ENCODE measurements at regions not wholly inside any gene's neighbourhood (a gene's known extent, or its start where the extent isn't known, plus 50 kb on each side); places are given as distances from the start of the nearest gene placed in this dataset.

- Histone ChIP-seq H3K9me3 (ENCODE audit: insufficient read depth in 2 of 2, low read depth in 1 of 2, low read length in 1 of 2) (peaks cover 12 to 14% of the 10 kb centered on the region in 2 experiments), H2BK15ac (ENCODE audit: low read length) (no peak overlapping the region), H3K4me2 (ENCODE audit: insufficient read depth in 1 of 2, low read depth in 2 of 2, low read length in 2 of 2) (no peak overlapping the region), H3K23ac (ENCODE audit: insufficient read length) (no peak overlapping the region), H4K8ac (ENCODE audit: extremely low read depth, insufficient read depth, low read length) (no peak overlapping the region), H2AFZ (ENCODE audit: low read length) (no peak overlapping the region), H2BK20ac (ENCODE audit: low read length) (peak overlapping the region; percentile 8; the same call in 1 of the 2 replicates), H4K20me1 (replicated peaks in 1 of 2; ENCODE audit: control insufficient read depth in 1 of 2, insufficient read depth in 2 of 2, low read length in 2 of 2) (peaks cover 0 to 3% of the 10 kb centered on the region in 2 experiments), H2BK12ac (ENCODE audit: low read depth, low read length) (peak overlapping the region; percentile 11; the same call in 1 of the 2 replicates), H3K27ac (ENCODE audit: low read depth, low read length) (no peak overlapping the region), H3K14ac (ENCODE audit: insufficient read length) (no peak overlapping the region), H3K18ac (ENCODE audit: extremely low read depth, low read length) (peak overlapping the region; percentile 19; the same call in 1 of the 2 replicates), H3K79me2 (ENCODE audit: control insufficient read depth in 1 of 2, insufficient read depth in 2 of 2, low read length in 2 of 2) (no peaks in the 10 kb centered on the region), H2BK5ac (ENCODE audit: low read depth, low read length) (peak overlapping the region; percentile 16; the same call in 1 of the 2 replicates), H3K4ac (replicated peaks; ENCODE audit: insufficient read length, low read depth, low read length) (no peak overlapping the region), H3K23me2 (ENCODE audit: low read depth, low read length) (peaks cover 3% of the 10 kb centered on the region; the same call in 1 of the 2 replicates), H3K9ac (replicated peaks in 1 of 4; ENCODE audit: extremely low read depth in 1 of 4, low read depth in 3 of 4, low read length in 3 of 4) (no peak overlapping the region), H2AK5ac (ENCODE audit: low read depth, low read length) (no peak overlapping the region; the same call in 1 of the 2 replicates), H4K91ac (replicated peaks; ENCODE audit: insufficient read length, low read length) (peak overlapping the region; percentile 4), H2BK120ac (replicated peaks; ENCODE audit: low read depth, low read length) (peak overlapping the region; percentile 3), H3K56ac (replicated peaks; ENCODE audit: insufficient read length, low read depth, low read length) (no peak overlapping the region), H3K36me3 (ENCODE audit: control insufficient read depth in 2 of 4, insufficient read depth in 4 of 4, low read length in 3 of 4) (peaks cover 0 to 6% (median 0%) of the 10 kb centered on the region in 4 experiments; a peak in 2 of 8 replicates), H3K79me1 (ENCODE audit: low read depth, low read length) (no peaks in the 10 kb centered on the region), H3K27me3 (replicated peaks in 1 of 4; ENCODE audit: control insufficient read depth in 3 of 4, extremely low read depth in 1 of 4, insufficient read depth in 3 of 4, low read length in 3 of 4) (no peaks in the 10 kb centered on the region), H3K4me1 (replicated peaks in 1 of 4; ENCODE audit: control insufficient read depth in 3 of 4, insufficient read depth in 4 of 4, low read length in 3 of 4) (peaks cover 4 to 24% (median 21%) of the 10 kb centered on the region in 4 experiments; a peak in 6 of 7 replicates), H4K5ac (ENCODE audit: insufficient read length, low read depth, low read length) (no peak overlapping the region), H3K4me3 (ENCODE audit: extremely low read depth in 1 of 4, insufficient read depth in 2 of 4, low read depth in 3 of 4, low read length in 4 of 4) (no peak overlapping the region)
- ChIA-PET POLR2A (ENCODE audit: partially characterized antibody) (interaction anchor here (1.2 kb wide), 1 partner anchor 54 kb away, joined by 3 read pairs; no protein-coding TSS in a partner anchor), CTCF (ENCODE audit: partially characterized antibody) (interaction anchor here (0.7 to 1.6 kb wide), 6 partner anchors 8 to 133 kb away, joined by 3 to 6 read pairs (median 4); no protein-coding TSS in a partner anchor)
- DNase-seq (ENCODE audit: low read depth in 1 of 2, low spot score in 2 of 2) (no peak), FAIRE-seq (no peak)
- 88% methylated on average over 6 of the region's 6 CpGs; no CpG with 5 or more reads in 1 of the 2 experiments for WGBS, 2 experiments (ENCODE audit: extremely low coverage in 1 of 2, insufficient coverage in 1 of 2, insufficient read length in 1 of 2, insufficient replicate concordance in 2 of 2, low coverage in 1 of 2, low lambda C conversion rate in 2 of 2, missing lambda C conversion rate in 1 of 2)
- no peak for TF ChIP-seq BCL11A (IDR thresholded peaks at IDR 0.05; ENCODE audit: low read depth in 2 of 2, low read length in 2 of 2)
- TF ChIP-seq TAF7 (optimal IDR thresholded peaks at IDR 0.05; ENCODE audit: borderline replicate concordance, low read depth, low read length), result no peak
- TF ChIP-seq FOSL1 (IDR thresholded peaks at IDR 0.05; ENCODE audit: insufficient read depth, low read depth, low read length), result no peak
- TF ChIP-seq KDM5A (IDR thresholded peaks at IDR 0.05; ENCODE audit: low read length), result no peak
- TF ChIP-seq E2F6 (IDR thresholded peaks at IDR 0.05), result no peak
- no peak for TF ChIP-seq CBX8 (IDR thresholded peaks at IDR 0.05; ENCODE audit: borderline replicate concordance, low read depth, low read length)
- TF ChIP-seq RNF2 (IDR thresholded peaks at IDR 0.05; ENCODE audit: borderline replicate concordance, low read depth, low read length, missing control alignments, poor library complexity, severe bottlenecking), result no peak
- no peak for TF ChIP-seq CBX5 (IDR thresholded peaks at IDR 0.05; ENCODE audit: low read depth, low read length)
- no peak for TF ChIP-seq POLR2A (IDR thresholded peaks at IDR 0.05; ENCODE audit: control extremely low read depth in 1 of 2, low read depth in 2 of 2, low read length in 2 of 2)
- no peak for TF ChIP-seq MAFK (IDR thresholded peaks at IDR 0.05; ENCODE audit: low read depth, low read length)
- TF ChIP-seq SP1 (IDR thresholded peaks at IDR 0.05; ENCODE audit: low read depth, low read length), result no peak
- no peak for TF ChIP-seq CHD2 (IDR thresholded peaks at IDR 0.05; ENCODE audit: low read length)
Measured at GRCh38 chr2:234677758-234678538, 181.1 kb upstream of the ARL4C start.
